ENCODE measurements at regions not wholly inside any gene's neighbourhood (a gene's known extent, or its start where the extent isn't known, plus 50 kb on each side); places are given as distances from the start of the nearest gene placed in this dataset.

GRCh38 chr6:134443009-134443408, 125.1 kb upstream of the SGK1 start:
- Histone ChIP-seq H3K79me2 (ENCODE audit: insufficient read depth, low read length) (no peaks in the 10 kb centered on the region), H3F3A (ENCODE audit: low read depth) (no peaks in the 10 kb centered on the region), H3K36me3 (ENCODE audit: insufficient read depth, low read length) (no peaks in the 10 kb centered on the region), H3K27me3 (ENCODE audit: insufficient read depth, low read length, poor library complexity, severe bottlenecking) (no peaks in the 10 kb centered on the region), H3K9me2 (replicated peaks; ENCODE audit: low read depth, low read length) (no peaks in the 10 kb centered on the region), H3K4me2 (ENCODE audit: low read depth, low read length, poor library complexity, severe bottlenecking) (no peak overlapping the region), H4K20me1 (ENCODE audit: insufficient read depth, low read length, poor library complexity, severe bottlenecking) (no peaks in the 10 kb centered on the region), H2AFZ (ENCODE audit: low read length) (no peak overlapping the region), H3K9me3 (ENCODE audit: insufficient read depth, low read depth, low read length) (no peaks in the 10 kb centered on the region), H3K4me3 (ENCODE audit: low read length, poor library complexity, severe bottlenecking) (no peak overlapping the region), H3K9ac (ENCODE audit: low read depth, low read length, poor library complexity, severe bottlenecking) (no peak overlapping the region), H3K4me1 (ENCODE audit: insufficient read depth, low read length, poor library complexity, severe bottlenecking) (peaks cover 4% of the 10 kb centered on the region)
- no peak for TF ChIP-seq EZH2phosphoT487 (IDR thresholded peaks at IDR 0.05; ENCODE audit: borderline replicate concordance)
- TF ChIP-seq, protein P1, sequence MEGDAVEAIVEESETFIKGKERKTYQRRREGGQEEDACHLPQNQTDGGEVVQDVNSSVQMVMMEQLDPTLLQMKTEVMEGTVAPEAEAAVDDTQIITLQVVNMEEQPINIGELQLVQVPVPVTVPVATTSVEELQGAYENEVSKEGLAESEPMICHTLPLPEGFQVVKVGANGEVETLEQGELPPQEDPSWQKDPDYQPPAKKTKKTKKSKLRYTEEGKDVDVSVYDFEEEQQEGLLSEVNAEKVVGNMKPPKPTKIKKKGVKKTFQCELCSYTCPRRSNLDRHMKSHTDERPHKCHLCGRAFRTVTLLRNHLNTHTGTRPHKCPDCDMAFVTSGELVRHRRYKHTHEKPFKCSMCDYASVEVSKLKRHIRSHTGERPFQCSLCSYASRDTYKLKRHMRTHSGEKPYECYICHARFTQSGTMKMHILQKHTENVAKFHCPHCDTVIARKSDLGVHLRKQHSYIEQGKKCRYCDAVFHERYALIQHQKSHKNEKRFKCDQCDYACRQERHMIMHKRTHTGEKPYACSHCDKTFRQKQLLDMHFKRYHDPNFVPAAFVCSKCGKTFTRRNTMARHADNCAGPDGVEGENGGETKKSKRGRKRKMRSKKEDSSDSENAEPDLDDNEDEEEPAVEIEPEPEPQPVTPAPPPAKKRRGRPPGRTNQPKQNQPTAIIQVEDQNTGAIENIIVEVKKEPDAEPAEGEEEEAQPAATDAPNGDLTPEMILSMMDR (conservative IDR thresholded peaks at IDR 0.05; ENCODE audit: low read length): no peak

DNA sequence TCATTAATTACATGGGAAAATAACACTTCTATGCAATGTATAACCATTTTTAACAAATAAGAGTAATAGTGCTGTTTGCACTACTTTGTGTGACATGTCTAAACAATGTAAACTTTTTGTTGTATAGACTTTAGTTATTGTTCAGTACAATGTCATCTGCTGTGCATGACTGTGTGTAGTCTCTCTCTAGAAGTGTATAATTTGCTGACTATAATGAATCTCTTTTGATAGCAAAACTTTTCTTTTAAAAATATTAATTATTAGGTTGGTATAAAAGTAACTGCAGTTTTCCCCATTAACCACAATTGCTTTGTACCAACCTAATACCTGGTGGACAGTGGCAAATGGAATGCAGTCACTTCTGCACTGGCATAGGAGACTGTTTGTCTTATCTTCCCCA, 124.2 kb upstream of the SGK1 start:
- Histone ChIP-seq H3K36me3 (ENCODE audit: insufficient read depth, low read length) (no peaks in the 10 kb centered on the region), H3K4me1 (ENCODE audit: insufficient read depth, low read length, poor library complexity, severe bottlenecking) (no peaks in the 10 kb centered on the region), H3K9me3 (ENCODE audit: insufficient read depth, low read depth, low read length) (no peaks in the 10 kb centered on the region), H3K4me2 (ENCODE audit: low read depth, low read length, poor library complexity, severe bottlenecking) (no peak overlapping the region), H4K20me1 (ENCODE audit: insufficient read depth, low read length, poor library complexity, severe bottlenecking) (no peaks in the 10 kb centered on the region), H3K27me3 (ENCODE audit: insufficient read depth, low read length, poor library complexity, severe bottlenecking) (no peaks in the 10 kb centered on the region), H3K9ac (ENCODE audit: low read depth, low read length, poor library complexity, severe bottlenecking) (no peak overlapping the region), H3F3A (ENCODE audit: low read depth) (no peaks in the 10 kb centered on the region), H3K79me2 (ENCODE audit: insufficient read depth, low read length) (no peaks in the 10 kb centered on the region), H2AFZ (ENCODE audit: low read length) (no peak overlapping the region), H3K9me2 (replicated peaks; ENCODE audit: low read depth, low read length) (no peaks in the 10 kb centered on the region), H3K4me3 (ENCODE audit: low read length, poor library complexity, severe bottlenecking) (no peak overlapping the region)
- TF ChIP-seq, protein P1 (conservative IDR thresholded peaks at IDR 0.05; ENCODE audit: low read length): no peak
- no peak for TF ChIP-seq EZH2phosphoT487 (IDR thresholded peaks at IDR 0.05; ENCODE audit: borderline replicate concordance)

- Histone ChIP-seq H3K4me3 (ENCODE audit: low read length, poor library complexity, severe bottlenecking) (no peak overlapping the region), H4K20me1 (ENCODE audit: insufficient read depth, low read length, poor library complexity, severe bottlenecking) (no peaks in the 10 kb centered on the region), H3K9me2 (replicated peaks; ENCODE audit: low read depth, low read length) (no peaks in the 10 kb centered on the region), H3K4me2 (ENCODE audit: low read depth, low read length, poor library complexity, severe bottlenecking) (no peak overlapping the region), H3K79me2 (ENCODE audit: insufficient read depth, low read length) (no peaks in the 10 kb centered on the region), H3F3A (ENCODE audit: low read depth) (no peaks in the 10 kb centered on the region), H3K9me3 (ENCODE audit: insufficient read depth, low read depth, low read length) (no peaks in the 10 kb centered on the region), H3K36me3 (ENCODE audit: insufficient read depth, low read length) (no peaks in the 10 kb centered on the region), H3K4me1 (ENCODE audit: insufficient read depth, low read length, poor library complexity, severe bottlenecking) (no peaks in the 10 kb centered on the region), H2AFZ (ENCODE audit: low read length) (no peak overlapping the region), H3K27me3 (ENCODE audit: insufficient read depth, low read length, poor library complexity, severe bottlenecking) (no peaks in the 10 kb centered on the region), H3K9ac (ENCODE audit: low read depth, low read length, poor library complexity, severe bottlenecking) (no peak overlapping the region)
- no peak for TF ChIP-seq EZH2phosphoT487 (IDR thresholded peaks at IDR 0.05; ENCODE audit: borderline replicate concordance)
- TF ChIP-seq, protein P1 (conservative IDR thresholded peaks at IDR 0.05; ENCODE audit: low read length): no peak
Observed at GRCh38 chr6:134438837-134439236, 120.9 kb upstream of the SGK1 start.

Data from Loucy (cell line).